HL-60 (cell line): ENCODE measurements at regions not wholly inside any gene's neighbourhood (a gene's known extent, or its start where the extent isn't known, plus 50 kb on each side); places are given as distances from the start of the nearest gene placed in this dataset.

Experiments
- CTCF ChIP-seq: IDR thresholded peaks from one replicate; pipeline ENCODE4 v1.5.1; 2011; ENCODE audit warnings: low read length, control low read depth, inconsistent platforms; ENCODE audit not compliant: insufficient read depth
- GABPA ChIP-seq: IDR thresholded peaks from 2 replicates; pipeline ENCODE4 v1.6.1; 2012; ENCODE audit warnings: low read depth
- REST ChIP-seq: IDR thresholded peaks from 2 replicates; pipeline ENCODE4 v1.6.1; 2012; ENCODE audit warnings: low read depth; ENCODE audit not compliant: insufficient replicate concordance

- TF ChIP-seq REST: no peak
- TF ChIP-seq CTCF: no peak
- no peak for TF ChIP-seq GABPA
These were observed 115.1 kb upstream of the SFRP2 start for GRCh38 chr4:153904011-153904410.
